UCSD-AML1 (cell line): ENCODE measurements at regions not wholly inside any gene's neighbourhood (a gene's known extent, or its start where the extent isn't known, plus 50 kb on each side); places are given as distances from the start of the nearest gene placed in this dataset.

Experiments used
- DNase-seq: peaks from one replicate; lab custom pipeline; 2025; ENCODE audit not compliant: unreplicated experiment; lab: John Stamatoyannopoulos, UW

GRCh38 chr7:36802459-36803135 lies 78.3 kb upstream of the AOAH start:
- DNase-seq = no peak

GRCh38 chr7:36796850-36797536 lies 72.7 kb upstream of the AOAH start:
- no peak for DNase-seq

GRCh38 chr7:36795451-36796021 lies 71.2 kb upstream of the AOAH start:
- no peak for DNase-seq

- DNase-seq = no peak
Observed at GRCh38 chr7:36794689-36795088, 70.4 kb upstream of the AOAH start.

- no peak for DNase-seq
Observed at GRCh38 chr7:36792421-36792820, 68.1 kb upstream of the AOAH start.

GRCh38 chr7:36790311-36790787 lies 66.1 kb upstream of the AOAH start:
- no peak for DNase-seq

GRCh38 chr7:36788825-36789470 lies 64.7 kb upstream of the AOAH start:
- no peak for DNase-seq

GRCh38 chr7:36787933-36788378 lies 63.7 kb upstream of the AOAH start:
- no peak for DNase-seq

- DNase-seq = peak; percentile 26
Observed at GRCh38 chr7:36784991-36785940, 61.0 kb upstream of the AOAH start.

- no peak for DNase-seq
Observed at GRCh38 chr7:36781011-36781738, 56.9 kb upstream of the AOAH start.

GRCh38 chr7:36777855-36778254 lies 53.6 kb upstream of the AOAH start:
- no peak for DNase-seq

- peak; percentile 8 for DNase-seq
Observed at GRCh38 chr7:36777062-36777461, 52.8 kb upstream of the AOAH start.

GRCh38 chr7:36775676-36776075 lies 51.4 kb upstream of the AOAH start:
- no peak for DNase-seq

- no peak for DNase-seq
Observed at GRCh38 chr7:36775061-36775620, 50.8 kb upstream of the AOAH start.
